GM23248 (cell line): ENCODE measurements at regions not wholly inside any gene's neighbourhood (a gene's known extent, or its start where the extent isn't known, plus 50 kb on each side); places are given as distances from the start of the nearest gene placed in this dataset.

Experiments used
- DNase-seq: peaks from one replicate; pipeline ENCODE4 v3.0.0-alpha.2; 2015
- H2AFZ ChIP-seq: fragments of 200-600 bp; sonication (generic); 2 replicates; pipeline ENCODE4 v1.6.1; 2016; ENCODE audit warnings: antibody characterized with exemption
- H3F3A ChIP-seq: fragments of 200-600 bp; sonication (generic); 2 replicates; pipeline ENCODE4 v1.6.1; 2016; ENCODE audit warnings: mild to moderate bottlenecking, antibody characterized with exemption, mixed run types; ENCODE audit not compliant: insufficient read depth
- H3K27ac ChIP-seq: fragments of 200-600 bp; sonication (generic); 2 replicates; pipeline ENCODE4 v1.5.1; 2016; ENCODE audit warnings: mild to moderate bottlenecking
- H3K27me3 ChIP-seq: fragments of 200-600 bp; sonication (generic); replicated peaks from 2 replicates; pipeline ENCODE4 v1.6.1; 2016; ENCODE audit warnings: mild to moderate bottlenecking; ENCODE audit not compliant: insufficient read depth
- H3K36me3 ChIP-seq: fragments of 200-600 bp; sonication (generic); 2 replicates; pipeline ENCODE4 v1.6.1; 2016; ENCODE audit warnings: low read depth, mild to moderate bottlenecking
- H3K4me1 ChIP-seq: fragments of 200-600 bp; sonication (generic); 2 replicates; pipeline ENCODE4 v1.6.1; 2016; ENCODE audit warnings: mild to moderate bottlenecking; ENCODE audit not compliant: insufficient read depth
- H3K4me2 ChIP-seq: fragments of 200-600 bp; sonication (generic); one replicate; pipeline ENCODE4 v1.6.1; 2016; ENCODE audit warnings: mild to moderate bottlenecking; ENCODE audit not compliant: unreplicated experiment
- H3K4me3 ChIP-seq: fragments of 200-600 bp; sonication (generic); 2 replicates; pipeline ENCODE4 v1.5.1; 2016; ENCODE audit warnings: mild to moderate bottlenecking
- H3K79me2 ChIP-seq: fragments of 200-600 bp; sonication (generic); 2 replicates; pipeline ENCODE4 v1.6.1; 2016; ENCODE audit warnings: mild to moderate bottlenecking; ENCODE audit not compliant: insufficient read depth
- H3K9ac ChIP-seq: fragments of 200-600 bp; sonication (generic); 2 replicates; pipeline ENCODE4 v1.6.1; 2016; ENCODE audit warnings: mild to moderate bottlenecking
- H3K9me2 ChIP-seq: fragments of 200-600 bp; sonication (generic); 2 replicates; pipeline ENCODE4 v1.6.1; 2016; ENCODE audit warnings: mixed run types, mild to moderate bottlenecking, moderate library complexity; ENCODE audit not compliant: insufficient read depth
- H3K9me3 ChIP-seq: fragments of 200-600 bp; sonication (generic); one replicate; pipeline ENCODE4 v1.6.1; 2017; ENCODE audit warnings: low read depth
- H4K20me1 ChIP-seq: fragments of 200-600 bp; sonication (generic); 2 replicates; pipeline ENCODE4 v1.6.0; 2016; ENCODE audit not compliant: insufficient read depth
- EZH2 ChIP-seq: fragments of 200-600 bp; sonication (generic); IDR thresholded peaks from 2 replicates; pipeline ENCODE4 v1.6.1; 2018; ENCODE audit warnings: antibody characterized with exemption, mild to moderate bottlenecking; ENCODE audit not compliant: insufficient read depth, poor library complexity, severe bottlenecking
- EZH2phosphoT487 ChIP-seq: fragments of 200-600 bp; sonication (generic); IDR thresholded peaks from 2 replicates; pipeline ENCODE4 v1.6.1; 2018; ENCODE audit warnings: antibody characterized with exemption, moderate library complexity, mild to moderate bottlenecking, low read depth; ENCODE audit not compliant: insufficient read depth
- WGBS, 2 experiments: methylation state at CpG; one replicate each; pipeline ENCODE4 v1.1.6; 2015 to 2017; ENCODE audit warnings: low lambda C conversion rate in 2 of 2, low coverage in 1 of 2; ENCODE audit errors: missing lambda C conversion rate in 2 of 2; 5-methylcytosine and 5-hydroxymethylcytosine counted together
- in situ Hi-C: fragments of 300-500 bp; cut with MboI; formaldehyde crosslinking; loops from 2 replicates; pipeline ENCODE4 v1.15.0; 2020

GRCh38 chr18:45441110-45441847 is 174.0 kb upstream of the SLC14A2 start:
- no peaks in the 10 kb centered on the region for H3F3A ChIP-seq
- WGBS, 2 experiments: 56 to 60% methylated on average over 5 of the region's 5 CpGs
- H3K4me2 ChIP-seq: no peak overlapping the region
- no peaks in the 10 kb centered on the region for H4K20me1 ChIP-seq
- H3K4me1 ChIP-seq: no peaks in the 10 kb centered on the region
- H3K9me3 ChIP-seq: no peaks in the 10 kb centered on the region
- no peaks in the 10 kb centered on the region for H3K36me3 ChIP-seq
- no peak overlapping the region for H3K27ac ChIP-seq
- DNase-seq: peak; percentile 62
- H3K9ac ChIP-seq: no peak overlapping the region
- H3K27me3 ChIP-seq: no peaks in the 10 kb centered on the region; the same call in 1 of the 2 replicates
- no peaks in the 10 kb centered on the region for H3K79me2 ChIP-seq
- TF ChIP-seq EZH2 (no peak), EZH2phosphoT487 (no peak)
- no peaks in the 10 kb centered on the region for H3K9me2 ChIP-seq
- H3K4me3 ChIP-seq: no peak overlapping the region
- in situ Hi-C loops: no loop called here
- H2AFZ ChIP-seq: 0 out of 2 replicates have a peak overlapping the region, but pooled peaks have one; percentile 8

DNA sequence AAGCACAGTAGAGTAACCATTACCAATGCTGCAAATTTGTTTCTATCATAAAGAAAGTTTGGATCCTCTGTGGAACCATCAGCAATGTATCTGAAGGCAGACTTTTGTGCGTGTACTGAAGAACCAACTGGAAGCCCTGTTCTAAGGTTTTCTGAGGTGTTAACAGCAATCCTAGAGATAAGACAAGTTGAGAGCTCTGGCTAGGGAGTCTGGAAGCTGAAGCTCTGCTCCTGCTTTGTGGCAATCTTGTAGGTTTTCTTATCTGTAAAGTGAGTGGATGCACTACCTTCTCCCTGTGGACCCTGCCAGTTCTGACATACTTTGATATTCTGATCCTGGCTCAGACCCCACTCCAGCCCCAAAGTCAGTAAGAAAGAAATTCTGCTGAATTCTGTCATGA is 171.2 kb upstream of the SLC14A2 start:
- WGBS, 2 experiments: 100% methylated on average over 1 of the region's 1 CpG
- no peak overlapping the region for H3K27ac ChIP-seq
- no peaks in the 10 kb centered on the region for H3K9me3 ChIP-seq
- in situ Hi-C loops: no loop called here
- H3K27me3 ChIP-seq: no peaks in the 10 kb centered on the region; the same call in 1 of the 2 replicates
- H3K4me2 ChIP-seq: no peak overlapping the region
- H4K20me1 ChIP-seq: no peaks in the 10 kb centered on the region
- no peak for TF ChIP-seq EZH2phosphoT487
- H3K9ac ChIP-seq: no peak overlapping the region
- DNase-seq: no peak
- no peak overlapping the region for H3K4me3 ChIP-seq
- H3K79me2 ChIP-seq: no peaks in the 10 kb centered on the region
- H3K36me3 ChIP-seq: no peaks in the 10 kb centered on the region
- H3K9me2 ChIP-seq: no peaks in the 10 kb centered on the region
- no peaks in the 10 kb centered on the region for H3F3A ChIP-seq
- no peaks in the 10 kb centered on the region for H3K4me1 ChIP-seq
- no peak overlapping the region for H2AFZ ChIP-seq

GRCh38 chr18:45447355-45448265 is 167.7 kb upstream of the SLC14A2 start:
- H3K27ac ChIP-seq: no peak overlapping the region
- peaks cover 10% of the 10 kb centered on the region; the same call in 1 of the 2 replicates for H3F3A ChIP-seq
- no peaks in the 10 kb centered on the region for H3K9me3 ChIP-seq
- no peaks in the 10 kb centered on the region for H3K79me2 ChIP-seq
- no peak overlapping the region for H2AFZ ChIP-seq
- WGBS, 2 experiments: 44 to 49% methylated on average over 2 of the region's 2 CpGs
- no peaks in the 10 kb centered on the region; the same call in 1 of the 2 replicates for H3K27me3 ChIP-seq
- in situ Hi-C loops: no loop called here
- no peaks in the 10 kb centered on the region for H3K9me2 ChIP-seq
- H3K4me1 ChIP-seq: peaks cover 11% of the 10 kb centered on the region
- H3K4me2 ChIP-seq: no peak overlapping the region
- H4K20me1 ChIP-seq: no peaks in the 10 kb centered on the region
- H3K9ac ChIP-seq: no peak overlapping the region
- no peak for TF ChIP-seq EZH2
- no peak for TF ChIP-seq EZH2phosphoT487
- no peaks in the 10 kb centered on the region for H3K36me3 ChIP-seq
- no peak overlapping the region for H3K4me3 ChIP-seq
- no peak for DNase-seq

DNA sequence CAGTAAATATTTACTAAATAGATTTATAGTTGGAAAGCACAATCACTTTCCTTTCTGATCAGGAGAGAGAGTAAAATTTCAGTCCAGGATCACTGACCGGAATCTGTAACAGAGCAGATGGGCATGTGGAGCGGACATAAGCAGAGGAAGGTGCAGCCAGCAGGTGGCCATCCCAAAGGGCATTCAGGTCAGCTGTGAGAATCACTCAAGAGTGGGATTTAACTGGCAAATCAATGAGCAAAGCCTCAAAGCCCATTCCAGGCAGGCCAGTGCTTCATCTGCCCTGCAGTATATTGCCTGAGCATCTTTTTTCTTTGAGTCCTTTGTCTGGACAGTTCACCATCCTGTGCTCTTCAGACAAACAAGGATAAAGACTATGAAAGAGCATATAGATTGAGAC is 166.4 kb upstream of the SLC14A2 start:
- H3K36me3 ChIP-seq: no peaks in the 10 kb centered on the region
- no peaks in the 10 kb centered on the region; the same call in 1 of the 2 replicates for H3K27me3 ChIP-seq
- no peak for TF ChIP-seq EZH2
- TF ChIP-seq EZH2phosphoT487: no peak
- in situ Hi-C loops: no loop called here
- no peak overlapping the region for H3K9ac ChIP-seq
- no peaks in the 10 kb centered on the region for H3K9me3 ChIP-seq
- H3K9me2 ChIP-seq: no peaks in the 10 kb centered on the region
- H3K27ac ChIP-seq: no peak overlapping the region
- H4K20me1 ChIP-seq: no peaks in the 10 kb centered on the region
- peaks cover 11% of the 10 kb centered on the region for H3K4me1 ChIP-seq
- H2AFZ ChIP-seq: no peak overlapping the region
- peaks cover 10% of the 10 kb centered on the region; the same call in 1 of the 2 replicates for H3F3A ChIP-seq
- 96% methylated on average over 2 of the region's 2 CpGs for WGBS, 2 experiments
- no peaks in the 10 kb centered on the region for H3K79me2 ChIP-seq
- no peak for DNase-seq
- H3K4me2 ChIP-seq: no peak overlapping the region
- no peak overlapping the region for H3K4me3 ChIP-seq
